Activated T-helper 1 cell treated with anti-CD3 and anti-CD28 coated beads, Interleukin-2, amount 50 U/mL, for 16 hours (primary cell): ENCODE measurements at regions not wholly inside any gene's neighbourhood (a gene's known extent, or its start where the extent isn't known, plus 50 kb on each side); places are given as distances from the start of the nearest gene placed in this dataset.
"Not testable (repeated sequence)": the region's sequence is repeated elsewhere in the genome, so short reads cannot be mapped to it uniquely, and the experiment has no call there.

Source experiments
- DNase-seq, 2 donors: peaks; one replicate each; pipeline ENCODE4 v3.0.0-alpha.2; 2020; ENCODE audit warnings: low read depth in 1 of 2, low spot score in 1 of 2

- DNase-seq, result not testable (repeated sequence)
Measured at GRCh38 chr5:17755406-17755805, 121.1 kb downstream of the TAF11L14 start.

GRCh38 chr5:17761326-17761725 lies 127.1 kb downstream of the TAF11L14 start:
- no peak for DNase-seq

- no peak for DNase-seq
Measured at GRCh38 chr5:17763301-17763700, 129.0 kb downstream of the TAF11L14 start.

- DNase-seq, result no peak
Measured at GRCh38 chr5:17766031-17766430, 131.8 kb downstream of the TAF11L14 start.

GRCh38 chr5:17769277-17769676 lies 135.0 kb downstream of the TAF11L14 start:
- DNase-seq, result no peak

GRCh38 chr5:17772232-17772631 lies 138.0 kb downstream of the TAF11L14 start:
- no peak for DNase-seq

GRCh38 chr5:17785774-17786173 lies 151.5 kb downstream of the TAF11L14 start:
- no peak for DNase-seq

- DNase-seq, result no peak
Measured at GRCh38 chr5:17788351-17788750, 154.1 kb downstream of the TAF11L14 start.

GRCh38 chr5:17794201-17794600 lies 159.9 kb downstream of the TAF11L14 start:
- no peak for DNase-seq

- DNase-seq, result no peak
Measured at GRCh38 chr5:17794815-17795214, 160.6 kb downstream of the TAF11L14 start.

- no peak for DNase-seq
Measured at GRCh38 chr5:17796142-17796541, 161.9 kb downstream of the TAF11L14 start.

GRCh38 chr5:17796757-17797396 lies 162.6 kb downstream of the TAF11L14 start:
- DNase-seq, result no peak

GRCh38 chr5:17799521-17799920 lies 165.3 kb downstream of the TAF11L14 start:
- no peak for DNase-seq

- no peak for DNase-seq
Measured at GRCh38 chr5:17801595-17801994, 167.3 kb downstream of the TAF11L14 start.

GRCh38 chr5:17802256-17802655 lies 168.0 kb downstream of the TAF11L14 start:
- DNase-seq, result no peak

- DNase-seq, result no peak
Measured at GRCh38 chr5:17803971-17804370, 169.7 kb downstream of the TAF11L14 start.

GRCh38 chr5:17805227-17805825 lies 171.1 kb downstream of the TAF11L14 start:
- DNase-seq, result no peak

- DNase-seq, result no peak
Measured at GRCh38 chr5:17806818-17807468, 172.7 kb downstream of the TAF11L14 start.

GRCh38 chr5:17808566-17808965 lies 174.3 kb downstream of the TAF11L14 start:
- no peak for DNase-seq

GRCh38 chr5:17810734-17811133 lies 176.5 kb downstream of the TAF11L14 start:
- DNase-seq, result no peak

- DNase-seq, result no peak
Measured at GRCh38 chr5:17813214-17813613, 179.0 kb downstream of the TAF11L14 start.

GRCh38 chr5:17816505-17816904 lies 182.2 kb downstream of the TAF11L14 start:
- DNase-seq, result no peak

GRCh38 chr5:17816944-17817343 lies 182.7 kb downstream of the TAF11L14 start:
- DNase-seq, result no peak
